GM19438 (cell line): ENCODE measurements at regions not wholly inside any gene's neighbourhood (a gene's known extent, or its start where the extent isn't known, plus 50 kb on each side); places are given as distances from the start of the nearest gene placed in this dataset.

ENCODE experiments used
- ATAC-seq: cut with Tn5 transposase; IDR thresholded peaks from one replicate; pipeline ENCODE4 v1.9.1; 2021; ENCODE audit warnings: low read depth; ENCODE audit not compliant: unreplicated experiment

DNA sequence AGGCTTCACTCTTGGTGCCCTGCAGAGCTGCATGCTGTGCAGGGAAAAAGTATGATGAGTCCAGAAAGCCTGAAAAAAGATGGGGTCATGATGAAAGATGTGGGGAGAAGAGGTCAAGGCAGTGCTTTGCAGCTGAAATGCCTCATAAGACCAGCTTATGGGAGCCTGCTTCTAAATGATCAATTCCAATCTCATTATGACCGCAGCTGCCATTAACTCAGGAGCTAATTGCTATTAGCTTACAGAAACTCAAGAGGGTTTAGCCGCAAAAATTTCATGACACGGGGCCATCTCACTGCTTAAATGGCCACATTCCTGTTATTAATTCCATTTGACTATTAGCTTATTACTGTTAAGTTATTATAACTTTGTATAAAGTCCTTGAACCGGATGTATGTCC lies 502.9 kb upstream of the ZMIZ1 start:
- no peak for ATAC-seq

DNA sequence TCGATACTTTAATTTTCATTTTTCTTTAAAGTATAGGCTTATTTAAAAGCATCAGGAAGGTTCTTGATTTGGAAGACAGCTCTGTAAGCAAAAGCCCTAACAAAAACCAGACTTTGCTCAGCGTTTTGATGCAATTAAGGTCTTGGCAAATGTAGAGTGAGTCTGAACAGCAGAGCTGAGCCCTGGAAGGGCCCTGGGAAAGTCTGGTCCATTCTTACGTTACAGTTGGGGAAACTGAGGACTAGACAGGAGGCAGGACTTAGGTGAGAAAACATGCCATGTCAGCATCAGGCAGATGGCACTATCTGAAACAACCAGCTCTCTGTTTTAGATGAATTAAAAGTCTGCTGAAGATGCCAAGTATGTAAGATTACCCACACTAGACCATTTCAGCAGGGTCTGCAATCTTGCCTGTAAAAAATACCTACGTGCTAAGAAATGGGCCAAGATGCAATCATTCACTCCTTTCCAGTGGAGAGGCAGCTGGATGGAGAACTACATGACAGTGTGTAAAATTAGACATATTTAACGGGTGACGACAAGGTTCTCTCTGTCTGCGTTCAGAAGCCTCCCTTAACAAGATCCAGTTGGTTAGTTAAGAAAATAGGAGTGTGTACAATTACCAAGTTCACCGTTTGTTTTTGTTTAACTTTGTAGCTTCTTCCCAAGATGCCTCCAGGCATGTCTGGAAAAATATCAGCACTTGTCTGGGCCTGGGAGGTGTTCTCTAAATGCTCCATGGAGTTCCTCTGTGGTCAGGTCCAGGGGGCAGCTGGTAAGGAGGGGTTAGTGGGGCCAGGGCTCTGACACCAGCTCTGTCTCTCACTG lies 502.3 kb upstream of the ZMIZ1 start:
- ATAC-seq = no peak

- ATAC-seq = no peak
These were observed 500.9 kb upstream of the ZMIZ1 start for GRCh38 chr10:78567680-78568455.

DNA sequence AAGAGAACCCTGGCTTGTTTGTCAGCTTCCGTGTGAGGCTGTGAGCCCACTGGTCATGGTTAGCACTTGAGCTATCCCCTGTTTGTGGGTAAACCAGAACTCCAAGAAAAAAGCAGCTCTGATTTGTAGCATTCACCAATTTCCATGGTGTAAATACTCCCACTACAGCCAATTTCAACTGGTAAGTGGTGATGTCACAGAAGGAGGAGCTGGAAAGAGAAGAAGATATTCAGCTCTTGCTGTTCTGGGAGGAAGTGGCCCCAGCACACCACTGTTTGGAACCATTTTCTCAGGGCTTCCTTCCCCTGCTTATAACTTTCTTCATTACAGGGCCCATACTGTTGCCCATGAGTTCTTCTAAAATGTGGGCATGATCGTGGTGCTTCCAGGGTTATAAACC lies 500.1 kb upstream of the ZMIZ1 start:
- ATAC-seq = no peak

DNA sequence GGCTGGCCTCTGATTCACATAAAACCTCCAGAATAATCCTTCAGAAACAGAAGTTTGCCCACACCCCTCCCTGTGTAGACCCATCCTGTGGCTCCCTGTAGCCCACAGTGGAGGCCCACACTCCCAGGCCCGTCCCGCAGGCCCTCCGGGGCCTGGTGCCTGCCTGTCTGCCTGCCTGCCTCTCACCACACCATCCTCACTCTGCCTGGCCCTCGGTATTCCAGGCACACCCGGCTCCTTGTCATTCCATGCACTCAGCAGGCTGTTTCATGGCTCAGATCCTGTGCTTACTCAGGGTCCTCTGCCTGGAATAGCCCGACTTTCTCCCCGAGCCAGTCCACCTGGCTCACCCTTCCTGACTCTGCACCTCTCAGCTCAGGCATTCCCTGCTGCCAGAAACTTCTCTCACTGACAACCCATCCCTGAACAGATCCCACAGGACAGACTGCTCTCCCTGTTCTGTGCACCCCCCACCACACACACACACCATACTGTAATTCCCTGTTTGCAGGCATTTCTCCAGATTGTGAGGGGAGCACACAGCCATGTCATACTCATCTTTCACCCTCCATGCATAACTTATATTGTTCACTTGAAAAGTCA lies 498.0 kb upstream of the ZMIZ1 start:
- no peak for ATAC-seq

- no peak for ATAC-seq
These were observed 497.5 kb upstream of the ZMIZ1 start for GRCh38 chr10:78571286-78571685.

- no peak for ATAC-seq
These were observed 496.9 kb upstream of the ZMIZ1 start for GRCh38 chr10:78571891-78572290.

DNA sequence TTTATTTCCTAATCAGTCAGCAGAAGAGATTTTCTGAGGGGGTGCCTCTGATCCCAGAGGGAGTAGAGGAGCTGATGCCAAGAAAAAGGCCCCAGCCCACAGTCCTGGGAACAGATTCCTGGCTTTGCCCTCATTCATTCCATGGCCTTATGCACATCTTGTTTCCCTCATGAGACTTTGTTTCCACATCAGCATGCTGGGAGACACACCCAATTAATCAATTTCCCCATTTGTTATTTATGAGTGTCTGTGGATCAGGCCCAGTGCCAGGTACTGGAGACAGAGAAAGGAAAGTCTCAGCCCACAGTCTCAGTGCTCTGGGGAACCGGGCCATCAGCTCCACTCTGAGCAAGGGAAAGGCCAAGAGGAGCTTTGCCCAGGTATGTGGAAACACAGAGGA lies 496.2 kb upstream of the ZMIZ1 start:
- ATAC-seq = no peak

GRCh38 chr10:78574547-78574946 lies 494.2 kb upstream of the ZMIZ1 start:
- ATAC-seq = no peak

GRCh38 chr10:78575400-78575799 lies 493.4 kb upstream of the ZMIZ1 start:
- no peak for ATAC-seq

DNA sequence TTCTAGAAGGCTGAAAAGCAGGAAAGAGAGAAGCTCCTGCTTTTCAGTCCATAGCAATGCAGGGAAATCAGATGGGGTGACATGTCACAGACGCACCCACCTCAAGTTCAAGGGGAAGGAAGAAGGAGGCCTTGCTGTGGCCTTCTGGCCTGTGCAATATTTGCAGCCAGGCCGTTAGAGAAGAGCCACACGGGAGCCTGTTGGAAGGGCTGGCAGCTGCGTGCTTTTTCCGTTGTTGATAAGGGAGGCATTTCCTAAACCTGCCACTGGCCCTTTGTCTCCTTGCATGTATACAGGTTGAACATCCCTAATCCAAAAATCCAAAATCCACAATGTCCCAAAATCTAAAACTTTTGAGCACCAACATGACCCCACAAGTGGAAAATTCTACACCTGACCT lies 492.5 kb upstream of the ZMIZ1 start:
- no peak for ATAC-seq

DNA sequence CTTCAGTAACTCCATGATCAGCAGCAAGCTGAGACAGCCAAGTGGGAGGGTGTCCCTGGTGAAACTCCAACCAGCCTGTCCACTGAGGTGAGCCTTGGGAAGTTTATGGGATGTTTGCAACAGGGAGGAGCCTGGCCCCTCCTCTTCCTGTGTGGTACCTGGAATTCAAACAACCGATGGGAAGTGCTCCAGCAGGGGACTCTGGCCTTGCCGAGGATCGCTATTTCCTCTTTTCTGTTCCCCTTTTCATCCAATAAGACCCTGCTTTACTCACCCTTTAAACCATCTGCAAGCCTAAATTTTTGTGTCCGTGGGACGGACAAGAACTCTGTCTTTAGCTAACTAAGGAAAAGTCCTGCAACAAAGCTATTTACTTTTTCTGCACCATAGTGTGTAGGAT lies 491.1 kb upstream of the ZMIZ1 start:
- ATAC-seq = no peak

GRCh38 chr10:78578929-78579328 lies 489.8 kb upstream of the ZMIZ1 start:
- no peak for ATAC-seq

GRCh38 chr10:78579576-78579975 lies 489.2 kb upstream of the ZMIZ1 start:
- no peak for ATAC-seq

DNA sequence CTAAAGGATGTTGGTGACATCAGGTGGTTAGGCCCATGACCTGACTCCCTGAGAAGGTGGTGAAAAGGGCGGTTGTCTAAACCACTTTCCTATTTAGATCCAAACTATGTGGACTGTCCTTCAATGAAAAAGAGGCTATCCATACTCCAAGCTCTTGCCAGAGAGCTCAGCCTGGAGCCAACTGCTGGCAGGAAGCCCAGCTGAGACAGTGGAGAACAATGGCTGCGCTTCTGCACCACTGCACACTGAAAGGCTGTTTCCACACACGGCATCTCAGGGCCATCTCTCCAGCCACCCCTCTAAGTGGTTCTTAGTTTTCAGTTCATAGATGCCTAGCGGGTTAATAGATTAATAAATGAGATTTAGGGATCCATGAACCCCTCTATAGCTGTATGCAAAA lies 488.8 kb upstream of the ZMIZ1 start:
- no peak for ATAC-seq

GRCh38 chr10:78581133-78581694 lies 487.6 kb upstream of the ZMIZ1 start:
- no peak for ATAC-seq

DNA sequence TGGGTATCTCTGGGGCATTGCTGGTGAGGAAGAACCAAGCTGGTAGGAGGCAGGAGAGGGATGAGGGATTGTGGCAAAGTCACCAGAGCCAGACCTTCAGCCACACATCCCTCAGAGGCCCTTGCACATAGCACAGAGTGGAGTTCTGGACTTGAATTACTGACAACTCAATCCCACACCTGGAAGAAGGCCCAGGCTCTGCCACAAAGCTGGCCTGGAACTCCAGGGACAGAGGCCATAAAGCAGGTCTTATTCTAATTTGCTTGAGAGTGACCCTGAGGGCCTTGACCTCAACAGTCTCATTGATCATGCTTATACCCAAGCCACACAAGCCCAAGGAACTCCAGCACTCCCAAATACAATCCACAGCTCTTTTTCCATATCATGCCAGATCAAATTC lies 486.2 kb upstream of the ZMIZ1 start:
- no peak for ATAC-seq

DNA sequence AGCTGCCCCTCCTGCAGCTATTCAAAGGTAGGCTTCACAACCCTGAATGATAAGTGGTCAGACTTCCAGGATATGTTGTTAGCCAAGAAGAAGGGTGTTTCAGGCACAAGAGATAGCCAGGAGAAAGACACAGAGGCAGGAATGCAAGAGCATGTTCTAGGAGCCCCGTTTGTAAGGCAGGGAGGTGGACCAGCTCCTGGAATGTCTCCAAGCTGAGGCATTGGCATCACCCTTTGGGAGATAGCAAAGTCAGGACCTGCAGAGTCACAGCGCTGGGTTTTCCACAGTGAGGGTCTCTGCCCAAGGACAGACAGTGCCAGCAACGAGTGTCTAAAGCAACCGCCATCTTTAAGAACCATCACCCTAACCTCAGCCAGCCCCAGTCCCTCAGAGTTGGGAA lies 484.5 kb upstream of the ZMIZ1 start:
- ATAC-seq = no peak

DNA sequence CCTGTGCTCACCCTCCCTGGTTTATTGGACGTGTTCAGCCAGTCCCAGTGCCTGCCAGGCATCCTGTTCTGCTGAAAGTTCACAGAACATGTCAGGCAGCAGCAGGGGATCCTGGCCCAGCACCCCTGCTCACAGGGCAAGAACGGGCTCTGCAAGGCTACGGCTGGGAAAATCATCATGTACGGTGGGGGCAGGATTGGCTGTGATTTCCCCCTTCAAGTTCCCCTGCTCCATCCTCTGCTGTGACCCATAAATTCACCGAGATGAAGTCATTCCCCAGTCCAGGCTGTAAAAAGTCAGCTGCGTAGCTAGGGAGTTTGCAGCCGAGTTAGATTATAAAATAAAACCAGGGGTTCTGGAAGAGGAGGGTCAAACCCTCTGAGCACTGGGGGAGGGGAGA lies 484.1 kb upstream of the ZMIZ1 start:
- no peak for ATAC-seq

DNA sequence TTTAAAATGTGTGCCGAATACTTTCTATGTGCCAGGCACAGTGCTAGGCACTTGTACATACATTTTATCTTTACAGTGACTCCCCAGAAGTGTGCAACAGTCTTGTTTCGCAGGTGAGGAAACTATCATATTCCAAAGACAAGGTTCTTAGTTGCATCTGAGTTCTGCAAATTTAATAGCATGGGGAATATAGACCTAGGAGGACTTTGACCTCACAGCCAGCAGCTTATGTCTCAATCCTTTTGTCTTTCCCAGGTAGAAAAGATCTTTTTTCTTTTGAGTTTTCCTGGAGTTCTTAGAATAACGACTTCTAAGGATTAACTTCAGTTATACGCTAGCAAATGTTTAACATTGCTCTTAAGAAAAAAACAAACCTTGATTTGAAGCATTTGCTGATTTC lies 482.8 kb upstream of the ZMIZ1 start:
- ATAC-seq = no peak

DNA sequence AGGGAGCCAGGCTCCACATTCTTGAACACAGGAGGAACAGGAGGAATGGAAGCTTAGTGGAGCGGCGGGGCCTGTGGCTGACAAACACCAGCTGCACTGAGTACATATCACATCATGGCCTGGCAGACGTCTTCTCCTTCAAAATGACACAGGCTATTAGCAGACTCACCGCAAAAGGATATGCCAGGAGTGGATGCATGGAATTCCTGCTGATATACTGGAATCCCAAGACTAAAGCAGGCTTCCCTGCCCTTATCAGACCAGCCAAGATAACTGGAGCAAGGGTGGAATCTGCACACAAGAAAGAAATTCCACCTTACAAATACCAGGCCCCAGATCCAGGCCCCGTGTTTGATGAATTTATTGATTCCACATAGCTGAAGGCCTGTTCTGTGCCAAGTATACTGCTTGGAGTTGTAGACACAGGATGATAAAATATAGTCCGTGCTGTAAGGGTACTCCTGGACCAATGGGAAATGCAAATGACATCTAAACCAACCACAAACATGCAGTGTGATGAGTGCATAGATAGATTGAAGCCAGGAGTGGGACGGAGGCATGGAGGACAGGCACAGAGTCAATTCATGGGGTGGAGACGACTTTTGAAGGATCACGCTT lies 480.5 kb upstream of the ZMIZ1 start:
- ATAC-seq = no peak
